ENCODE measurements at regions not wholly inside any gene's neighbourhood (a gene's known extent, or its start where the extent isn't known, plus 50 kb on each side); places are given as distances from the start of the nearest gene placed in this dataset.

- TF ChIP-seq CTCF (IDR thresholded peaks at IDR 0.05; ENCODE audit: insufficient read depth, missing control alignments) = no peak
- no peak for FAIRE-seq
- DNase-seq (ENCODE audit: insufficient read length, low spot score) = no peak
Observed at GRCh38 chrX:68930542-68931317, 101.9 kb downstream of the EFNB1 start.

- DNase-seq (ENCODE audit: insufficient read length, low spot score) (no peak), FAIRE-seq (no peak)
Observed at GRCh38 chrX:68929332-68930150, 100.7 kb downstream of the EFNB1 start.

GRCh38 chrX:68928401-68928800 is 99.6 kb downstream of the EFNB1 start:
- FAIRE-seq (no peak), DNase-seq (ENCODE audit: insufficient read length, low spot score) (no peak)
- no peak for TF ChIP-seq CTCF (IDR thresholded peaks at IDR 0.05; ENCODE audit: insufficient read depth, missing control alignments)

More at GRCh38 chrX:68929332-68930150, 100.7 kb downstream of the EFNB1 start:
- no peak for TF ChIP-seq CTCF (IDR thresholded peaks at IDR 0.05; ENCODE audit: insufficient read depth, missing control alignments)

GRCh38 chrX:68927178-68927577 is 98.4 kb downstream of the EFNB1 start:
- no peak for DNase-seq (ENCODE audit: insufficient read length, low spot score)
- no peak for FAIRE-seq
- no peak for TF ChIP-seq CTCF (IDR thresholded peaks at IDR 0.05; ENCODE audit: insufficient read depth, missing control alignments)

DNA sequence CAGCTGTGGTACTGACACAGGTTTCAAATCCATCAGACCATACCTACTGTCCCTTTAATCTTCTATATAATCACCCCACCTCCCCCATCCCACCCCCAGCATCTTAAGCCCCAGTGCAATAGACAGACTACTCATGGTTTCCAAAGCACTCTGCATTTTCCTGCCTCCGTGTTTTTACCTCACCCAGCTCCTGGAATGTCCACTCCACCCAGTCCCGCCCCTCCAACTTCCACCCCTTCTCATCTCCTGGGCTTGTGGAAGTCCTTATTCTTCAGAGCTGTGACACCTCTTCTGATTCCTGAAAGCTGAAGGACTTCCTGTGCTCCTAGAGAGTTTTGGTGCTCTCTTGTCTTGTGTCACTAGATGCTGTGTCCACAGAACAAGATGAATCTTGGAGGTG is 94.3 kb downstream of the EFNB1 start:
- no peak for TF ChIP-seq CTCF (IDR thresholded peaks at IDR 0.05; ENCODE audit: insufficient read depth, missing control alignments)
- no peak for DNase-seq (ENCODE audit: insufficient read length, low spot score)
- FAIRE-seq = no peak

DNA sequence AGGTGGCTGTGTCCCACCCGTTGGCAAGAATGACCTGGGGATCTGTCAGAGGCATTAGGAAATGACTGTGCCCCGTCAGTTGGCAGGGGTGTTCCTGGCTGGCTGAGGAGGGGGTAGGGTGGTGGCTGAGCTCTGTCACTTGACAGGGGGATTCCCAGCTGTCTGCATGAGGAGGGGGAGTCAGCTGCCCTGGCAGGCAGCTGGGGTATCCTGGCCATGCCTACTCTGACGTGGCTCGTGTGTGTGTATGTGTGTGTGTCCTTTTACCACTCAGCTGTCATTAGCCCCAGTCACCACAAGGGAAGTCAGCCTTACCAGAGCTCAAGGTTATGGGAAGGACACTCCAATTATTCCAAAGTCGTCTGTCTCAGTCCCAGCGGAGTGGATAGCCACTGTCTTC is 93.2 kb downstream of the EFNB1 start:
- FAIRE-seq = no peak
- DNase-seq (ENCODE audit: insufficient read length, low spot score) = no peak
- TF ChIP-seq CTCF (IDR thresholded peaks at IDR 0.05; ENCODE audit: insufficient read depth, missing control alignments) = no peak

DNA sequence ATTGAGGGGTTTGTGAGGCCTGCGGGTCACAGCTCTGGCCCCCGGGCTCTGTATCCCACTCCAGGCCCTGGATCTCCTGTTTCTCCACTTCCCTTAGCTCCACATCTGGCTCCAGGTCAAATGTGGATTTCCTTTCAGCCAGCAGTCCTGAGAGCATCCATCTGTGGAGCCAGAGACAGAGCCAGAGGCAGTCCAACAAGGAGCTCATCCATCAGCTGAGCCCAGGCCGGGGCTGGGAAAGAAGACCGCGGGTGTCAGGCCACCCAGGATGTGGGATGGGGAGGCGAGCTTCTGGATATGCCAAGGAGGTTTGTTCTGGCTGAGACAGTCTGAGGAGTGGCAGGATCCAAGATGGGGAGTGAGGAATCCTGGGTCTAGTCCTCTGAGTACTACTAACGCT is 91.7 kb downstream of the EFNB1 start:
- TF ChIP-seq CTCF (IDR thresholded peaks at IDR 0.05; ENCODE audit: insufficient read depth, missing control alignments) = no peak
- DNase-seq (ENCODE audit: insufficient read length, low spot score) = no peak
- no peak for FAIRE-seq
